Mucosa of rectum (tissue), 2 donors: ENCODE measurements at regions not wholly inside any gene's neighbourhood (a gene's known extent, or its start where the extent isn't known, plus 50 kb on each side); places are given as distances from the start of the nearest gene placed in this dataset.

Source experiments
- H3K27ac ChIP-seq, 2 donors: one replicate each; pipeline ENCODE4 v1.7.0; 2013; ENCODE audit warnings: inconsistent platforms in 2 of 2, low read depth in 2 of 2, low read length in 2 of 2
- H3K27me3 ChIP-seq, 2 donors: one replicate each; pipeline ENCODE4 v1.7.0; 2013; ENCODE audit warnings: low read length in 2 of 2; ENCODE audit not compliant: control insufficient read depth in 2 of 2, insufficient read depth in 2 of 2
- H3K36me3 ChIP-seq, 2 donors: one replicate each; pipeline ENCODE4 v1.7.0; 2013; ENCODE audit warnings: low read length in 2 of 2; ENCODE audit not compliant: control insufficient read depth in 2 of 2, insufficient read depth in 2 of 2
- H3K4me1 ChIP-seq, 2 donors: one replicate each; pipeline ENCODE4 v1.7.0; 2013; ENCODE audit warnings: low read length in 2 of 2, mild to moderate bottlenecking in 1 of 2; ENCODE audit not compliant: control insufficient read depth in 2 of 2, insufficient read depth in 2 of 2
- H3K4me3 ChIP-seq, 2 donors: one replicate each; pipeline ENCODE4 v1.7.0; 2013; ENCODE audit warnings: low read length in 2 of 2
- H3K9ac ChIP-seq, 2 donors: one replicate each; pipeline ENCODE4 v1.7.0; 2013; ENCODE audit warnings: low read length in 2 of 2, low read depth in 1 of 2, mild to moderate bottlenecking in 1 of 2
- H3K9me3 ChIP-seq, 2 donors: one replicate each; pipeline ENCODE4 v1.7.0; 2013; ENCODE audit warnings: low read length in 2 of 2; ENCODE audit not compliant: control insufficient read depth in 2 of 2
- donor health status: healthy.
- donor health status: Normal muscosa, but diverticular disease.

GRCh38 chr13:67651908-67652465, 421.9 kb upstream of the PCDH9 start:
- Histone ChIP-seq H3K4me3 (no peak overlapping the region), H3K9me3 (no peaks in the 10 kb centered on the region), H3K36me3 (no peaks in the 10 kb centered on the region), H3K27ac (no peak overlapping the region), H3K4me1 (no peaks in the 10 kb centered on the region), H3K27me3 (no peaks in the 10 kb centered on the region), H3K9ac (no peak overlapping the region)

DNA sequence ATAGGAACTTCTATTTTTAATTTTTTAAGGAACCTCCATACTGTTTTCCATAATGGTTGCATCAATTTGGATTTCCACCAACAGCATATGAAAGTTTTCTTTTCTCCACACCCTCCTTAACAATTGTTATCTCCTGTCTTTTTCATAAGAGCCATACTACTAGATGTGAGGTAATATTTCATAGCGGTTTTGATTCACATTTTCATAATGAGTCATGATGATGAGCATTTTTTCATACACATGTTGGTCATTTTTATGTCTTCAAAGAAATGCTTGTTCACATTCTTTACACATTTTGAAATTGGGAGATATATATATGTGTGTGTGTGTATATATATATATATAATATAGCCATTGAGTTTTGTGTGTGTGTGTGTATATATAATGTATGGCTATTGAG, 420.3 kb upstream of the PCDH9 start:
- no peak overlapping the region for H3K9ac ChIP-seq
- H3K4me3 ChIP-seq = no peak overlapping the region
- H3K9me3 ChIP-seq = no peaks in the 10 kb centered on the region
- H3K36me3 ChIP-seq = no peaks in the 10 kb centered on the region
- H3K4me1 ChIP-seq = no peaks in the 10 kb centered on the region
- H3K27ac ChIP-seq = no peak overlapping the region
- H3K27me3 ChIP-seq = no peaks in the 10 kb centered on the region

- no peaks in the 10 kb centered on the region for H3K4me1 ChIP-seq
- no peaks in the 10 kb centered on the region for H3K9me3 ChIP-seq
- H3K36me3 ChIP-seq = no peaks in the 10 kb centered on the region
- H3K27ac ChIP-seq = no peak overlapping the region
- no peak overlapping the region for H3K4me3 ChIP-seq
- no peak overlapping the region for H3K9ac ChIP-seq
- no peaks in the 10 kb centered on the region for H3K27me3 ChIP-seq
Observed at GRCh38 chr13:67645874-67646467, 415.8 kb upstream of the PCDH9 start.

DNA sequence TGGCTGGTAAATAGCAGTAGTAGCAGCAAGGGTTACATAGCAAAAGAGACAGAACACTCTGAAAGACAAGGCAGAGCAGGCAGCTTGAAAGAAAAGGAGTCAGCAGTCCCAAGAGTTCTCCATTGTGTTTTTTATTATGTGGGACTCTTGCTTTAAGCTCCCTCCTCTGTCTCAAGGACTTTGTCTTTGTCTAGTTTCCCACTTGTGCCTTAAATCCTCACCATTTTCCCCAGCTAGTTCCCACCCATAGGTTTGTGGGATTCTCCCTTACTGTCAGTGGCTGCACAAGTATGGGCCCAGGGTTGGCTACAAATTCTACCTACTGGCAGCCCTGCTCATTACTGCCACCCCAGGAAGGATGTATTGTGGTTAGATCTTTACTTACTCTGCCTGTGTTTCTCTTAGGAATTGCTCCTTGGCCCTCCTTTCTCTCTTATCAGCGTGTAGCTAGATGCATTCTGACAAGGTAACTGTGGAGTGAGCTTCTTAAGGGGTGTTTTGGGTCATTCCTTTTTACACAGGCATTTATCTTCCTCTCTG, 413.4 kb upstream of the PCDH9 start:
- no peaks in the 10 kb centered on the region for H3K36me3 ChIP-seq
- no peak overlapping the region for H3K4me3 ChIP-seq
- no peaks in the 10 kb centered on the region for H3K9me3 ChIP-seq
- no peak overlapping the region for H3K9ac ChIP-seq
- H3K4me1 ChIP-seq = no peaks in the 10 kb centered on the region
- H3K27me3 ChIP-seq = no peaks in the 10 kb centered on the region
- H3K27ac ChIP-seq = no peak overlapping the region

- no peaks in the 10 kb centered on the region for H3K9me3 ChIP-seq
- H3K4me3 ChIP-seq = no peak overlapping the region
- no peaks in the 10 kb centered on the region for H3K27me3 ChIP-seq
- H3K9ac ChIP-seq = no peak overlapping the region
- no peak overlapping the region for H3K27ac ChIP-seq
- H3K36me3 ChIP-seq = no peaks in the 10 kb centered on the region
- no peaks in the 10 kb centered on the region for H3K4me1 ChIP-seq
Observed at GRCh38 chr13:67642657-67643056, 412.5 kb upstream of the PCDH9 start.

- no peaks in the 10 kb centered on the region for H3K27me3 ChIP-seq
- H3K9me3 ChIP-seq = no peaks in the 10 kb centered on the region
Observed at GRCh38 chr13:67635754-67636153, 405.6 kb upstream of the PCDH9 start.

DNA sequence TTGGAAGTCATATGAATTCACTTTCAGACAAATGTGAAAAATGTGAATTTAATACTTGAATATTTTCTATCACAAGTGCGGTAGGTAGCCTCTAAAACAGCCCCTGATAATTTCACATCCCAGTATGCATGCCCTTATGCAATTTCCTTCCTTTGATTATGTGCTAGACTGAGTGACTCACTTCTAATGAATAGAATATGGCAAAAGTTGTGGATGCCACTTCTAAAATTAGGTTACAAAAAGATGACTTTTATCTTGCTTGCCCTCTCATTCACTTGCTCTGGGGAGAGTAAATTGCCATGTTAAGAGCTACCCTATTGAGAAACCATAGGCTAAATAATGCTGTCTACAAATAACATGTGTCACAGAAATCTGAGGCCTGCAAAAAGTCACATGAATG, 402.5 kb upstream of the PCDH9 start:
- Histone ChIP-seq H3K9ac (no peak overlapping the region), H3K9me3 (no peaks in the 10 kb centered on the region), H3K27ac (no peak overlapping the region)

More at GRCh38 chr13:67635754-67636153, 405.6 kb upstream of the PCDH9 start:
- H3K4me1 ChIP-seq = no peaks in the 10 kb centered on the region
- no peak overlapping the region for H3K9ac ChIP-seq
- no peak overlapping the region for H3K27ac ChIP-seq
- H3K36me3 ChIP-seq = no peaks in the 10 kb centered on the region
- no peak overlapping the region for H3K4me3 ChIP-seq

GRCh38 chr13:67630640-67631039, 400.5 kb upstream of the PCDH9 start:
- H3K9me3 ChIP-seq = no peaks in the 10 kb centered on the region
- no peaks in the 10 kb centered on the region for H3K27me3 ChIP-seq
- H3K9ac ChIP-seq = no peak overlapping the region
- H3K4me3 ChIP-seq = no peak overlapping the region
- H3K27ac ChIP-seq = no peak overlapping the region
- H3K4me1 ChIP-seq = no peaks in the 10 kb centered on the region
- no peaks in the 10 kb centered on the region for H3K36me3 ChIP-seq

More for the DNA sequence above, 402.5 kb upstream of the PCDH9 start:
- Histone ChIP-seq H3K27me3 (no peaks in the 10 kb centered on the region), H3K4me1 (no peaks in the 10 kb centered on the region), H3K4me3 (no peak overlapping the region), H3K36me3 (no peaks in the 10 kb centered on the region)

DNA sequence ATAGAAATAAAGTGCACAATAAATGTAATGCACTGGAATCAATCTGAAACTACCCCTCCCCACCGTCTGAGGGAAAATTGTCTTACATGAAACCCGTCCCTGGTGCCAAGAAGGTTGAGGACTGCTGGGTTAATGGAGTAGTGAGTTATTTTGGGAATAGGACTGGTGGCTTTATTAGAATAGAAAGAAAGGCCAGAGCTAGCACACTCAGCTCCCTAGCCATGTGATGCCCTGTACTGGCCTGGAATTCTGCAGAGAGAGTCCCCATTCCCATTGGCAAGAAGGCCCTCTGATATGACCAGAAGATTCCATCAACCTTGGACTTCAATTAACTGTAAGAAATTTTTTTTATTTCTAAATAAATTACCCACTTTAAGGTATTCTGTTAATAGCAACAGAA, 393.5 kb upstream of the PCDH9 start:
- Histone ChIP-seq H3K9ac (no peak overlapping the region), H3K27ac (no peak overlapping the region), H3K9me3 (no peaks in the 10 kb centered on the region), H3K4me1 (no peaks in the 10 kb centered on the region), H3K4me3 (no peak overlapping the region), H3K27me3 (no peaks in the 10 kb centered on the region), H3K36me3 (no peaks in the 10 kb centered on the region)

- Histone ChIP-seq H3K4me3 (no peak overlapping the region), H3K27me3 (no peaks in the 10 kb centered on the region), H3K27ac (no peak overlapping the region)
Observed at GRCh38 chr13:67620665-67621064, 390.5 kb upstream of the PCDH9 start.

More at GRCh38 chr13:67620665-67621064, 390.5 kb upstream of the PCDH9 start:
- H3K9me3 ChIP-seq = no peaks in the 10 kb centered on the region
- H3K36me3 ChIP-seq = no peaks in the 10 kb centered on the region
- H3K9ac ChIP-seq = no peak overlapping the region
- H3K4me1 ChIP-seq = no peaks in the 10 kb centered on the region
